Fibroblast of skin of abdomen (primary cell): ENCODE measurements at regions not wholly inside any gene's neighbourhood (a gene's known extent, or its start where the extent isn't known, plus 50 kb on each side); places are given as distances from the start of the nearest gene placed in this dataset.

ENCODE experiments used
- DNase-seq: peaks from one replicate; pipeline ENCODE4 v3.0.0-alpha.2; 2013

DNA sequence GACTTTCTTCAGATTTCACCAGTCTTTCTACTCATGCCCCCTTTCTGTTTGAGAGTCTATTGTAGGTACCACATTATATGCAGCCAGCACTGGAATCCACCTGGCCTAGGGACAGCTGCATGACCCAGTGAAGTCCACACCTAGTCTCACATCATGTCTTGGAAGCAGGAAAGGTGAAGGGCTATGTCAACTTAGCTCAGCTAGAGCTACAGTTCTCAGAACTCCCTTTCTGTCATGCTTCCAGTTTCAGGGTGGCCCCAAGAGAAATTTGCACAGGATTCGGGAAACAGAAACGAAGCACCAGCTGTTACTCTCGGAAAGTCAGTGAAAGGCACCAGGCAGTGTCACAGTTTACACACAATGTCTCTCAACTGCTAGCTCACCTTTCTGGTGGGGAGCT, 51.6 kb upstream of the NLRP1 start:
- no peak for DNase-seq

DNA sequence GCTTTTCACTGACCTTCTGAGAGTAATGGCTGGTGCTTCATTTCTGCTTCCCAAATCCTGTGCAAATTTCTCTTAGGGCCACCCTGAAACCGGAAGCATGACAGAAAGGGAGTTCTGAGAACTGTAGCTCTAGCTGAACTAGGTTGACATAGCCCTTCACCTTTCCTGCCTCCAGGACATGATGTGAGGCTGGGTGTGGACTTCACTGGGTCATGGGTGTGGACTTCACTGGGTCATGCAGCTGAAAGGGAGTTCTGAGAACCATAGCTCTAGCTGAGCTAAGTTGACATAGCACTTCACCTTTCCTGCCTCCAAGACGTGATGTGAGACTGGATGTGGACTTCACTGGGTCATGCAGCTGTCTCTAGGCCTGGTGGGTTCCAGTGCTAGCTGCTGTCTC, 54.3 kb upstream of the NLRP1 start:
- DNase-seq: no peak

DNA sequence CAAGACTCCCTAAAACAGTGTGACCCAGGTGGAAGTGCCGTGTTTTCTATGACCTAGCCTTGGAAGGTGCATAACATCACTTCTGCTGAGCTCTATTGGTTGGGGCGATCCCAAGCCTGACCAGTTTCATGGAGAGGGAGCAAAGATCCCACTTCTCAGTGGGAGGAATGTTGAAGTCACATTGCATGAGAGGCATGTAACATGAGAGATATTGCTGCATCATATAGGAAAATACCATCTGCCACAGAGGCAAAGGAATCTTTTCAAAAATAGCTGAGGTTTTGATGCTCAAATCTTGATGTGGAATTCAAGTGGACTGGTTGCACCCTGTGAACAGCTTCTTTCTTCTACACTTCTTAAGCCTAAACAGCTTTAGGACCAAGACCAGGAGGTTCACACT, 56.4 kb upstream of the NLRP1 start:
- DNase-seq: no peak

DNA sequence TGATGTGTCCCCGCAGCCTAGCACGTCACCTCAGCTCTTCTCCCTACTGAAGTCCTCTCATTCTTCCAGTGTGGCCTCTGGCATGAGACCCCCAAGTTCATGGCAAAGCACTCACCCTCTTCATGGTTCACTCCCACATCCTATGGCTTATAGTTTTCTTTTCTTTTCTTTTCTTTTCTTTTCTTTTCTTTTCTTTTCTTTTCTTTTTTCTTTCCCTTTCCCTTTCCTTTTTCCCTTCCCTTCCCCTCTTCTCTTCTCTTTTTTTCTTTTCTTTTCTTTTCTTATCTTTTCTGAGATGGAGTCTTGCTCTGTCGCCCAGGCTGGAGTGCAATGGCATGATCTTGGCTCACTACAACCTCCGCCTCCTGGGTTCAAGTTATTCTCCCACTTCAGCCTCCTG, 58.4 kb upstream of the NLRP1 start:
- DNase-seq: no peak

DNA sequence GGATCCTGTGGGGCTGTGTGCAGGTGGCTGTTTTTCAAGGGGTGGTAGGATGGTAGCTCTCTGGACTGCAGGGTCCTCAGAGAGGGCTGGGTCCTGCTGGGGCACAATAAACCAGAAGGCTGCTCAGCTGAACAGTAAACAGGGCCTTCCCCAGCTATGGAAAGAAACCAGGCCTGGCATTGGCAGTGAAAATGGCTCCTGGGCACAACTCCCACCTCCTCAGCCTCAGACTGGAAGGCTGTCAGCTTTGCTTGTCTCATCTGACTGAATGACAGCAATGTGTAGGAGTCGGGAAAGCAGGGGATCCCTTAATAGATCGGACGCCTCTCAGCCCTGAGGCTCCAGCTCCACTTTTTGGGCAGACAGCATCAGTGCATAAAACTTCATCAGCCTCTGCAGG, 59.8 kb upstream of the NLRP1 start:
- DNase-seq: no peak

DNA sequence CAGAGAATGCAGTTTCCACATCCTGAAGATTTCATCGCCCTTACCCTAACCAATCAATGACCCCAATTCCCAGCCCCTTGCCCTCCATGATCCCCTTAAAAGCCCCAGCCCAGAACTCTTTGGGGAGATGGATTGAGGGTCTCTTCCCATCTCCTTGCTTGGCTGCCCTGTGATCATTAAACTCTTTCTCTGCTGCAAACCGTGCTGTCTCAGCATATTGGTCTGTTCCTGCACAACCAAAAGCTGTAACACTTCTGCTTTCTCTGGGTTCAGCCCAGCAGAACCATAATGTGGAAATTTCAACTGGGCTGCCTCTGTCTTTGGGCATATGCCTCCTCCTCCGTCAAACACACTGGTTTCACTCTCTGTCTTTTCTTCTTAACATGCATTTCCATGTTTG, 67.0 kb upstream of the NLRP1 start:
- DNase-seq: no peak

DNA sequence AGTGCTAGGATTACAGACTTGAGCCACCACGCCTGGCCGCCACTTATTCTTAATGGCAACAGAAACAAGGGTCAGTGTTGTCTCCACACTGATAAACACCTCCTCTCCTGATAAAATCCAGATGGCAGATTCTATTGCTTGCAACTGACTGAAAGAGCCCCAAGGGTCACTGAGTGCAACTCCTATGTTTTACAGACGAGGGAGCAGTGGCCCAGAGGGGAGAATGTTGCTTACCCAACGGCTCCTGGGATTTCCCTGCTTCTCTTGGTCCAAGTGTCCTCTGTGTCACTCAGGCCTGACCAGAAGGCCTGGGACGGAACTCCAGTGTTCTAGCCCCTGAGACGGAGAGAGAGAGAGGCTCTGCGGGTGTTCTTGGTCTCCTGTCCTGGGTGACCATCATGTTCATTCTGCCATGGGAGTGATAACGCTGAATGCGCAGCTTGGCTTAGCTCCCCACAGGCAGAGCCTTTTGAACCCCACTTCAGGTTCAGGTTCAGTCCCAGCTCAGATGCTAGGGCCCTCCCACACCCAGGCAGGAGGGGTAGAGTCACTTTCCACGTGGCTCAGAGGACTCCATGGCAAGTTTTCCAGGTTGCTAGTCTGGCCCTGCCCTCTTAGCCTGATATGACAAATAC, 77.3 kb upstream of the NLRP1 start:
- DNase-seq: no peak

DNA sequence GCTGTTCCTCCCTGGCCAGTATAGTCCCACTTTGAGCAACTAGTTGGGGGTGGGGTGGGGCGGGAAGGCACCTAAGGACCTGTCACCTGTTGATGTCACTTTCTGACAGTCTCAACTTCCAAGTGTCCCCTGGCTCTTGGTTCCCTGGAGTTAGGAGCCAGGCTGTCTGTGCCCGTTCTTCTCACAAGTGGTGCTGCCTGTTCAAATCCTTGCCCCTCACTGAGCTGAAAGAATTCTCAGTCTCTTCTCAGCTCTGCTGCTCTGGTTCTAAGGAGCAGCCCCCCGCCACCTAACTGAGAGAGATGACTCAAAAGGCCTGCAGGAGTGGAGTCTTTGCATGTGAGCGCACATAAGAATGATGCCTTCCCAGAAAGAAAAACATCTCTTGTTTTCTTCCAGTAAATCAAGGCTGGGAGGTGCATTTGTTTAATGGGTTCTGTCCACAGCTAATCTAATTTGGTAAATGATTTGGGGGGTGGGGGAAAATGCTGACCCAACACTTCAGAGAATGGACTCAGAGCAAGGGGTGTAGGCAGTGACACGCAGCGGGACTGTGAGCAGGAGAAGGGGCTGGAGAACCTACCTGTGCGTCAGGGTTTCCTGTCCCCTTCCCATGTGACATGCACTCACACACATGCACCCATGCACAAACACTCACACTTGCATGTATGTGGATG, 78.2 kb upstream of the NLRP1 start:
- DNase-seq: no peak

DNA sequence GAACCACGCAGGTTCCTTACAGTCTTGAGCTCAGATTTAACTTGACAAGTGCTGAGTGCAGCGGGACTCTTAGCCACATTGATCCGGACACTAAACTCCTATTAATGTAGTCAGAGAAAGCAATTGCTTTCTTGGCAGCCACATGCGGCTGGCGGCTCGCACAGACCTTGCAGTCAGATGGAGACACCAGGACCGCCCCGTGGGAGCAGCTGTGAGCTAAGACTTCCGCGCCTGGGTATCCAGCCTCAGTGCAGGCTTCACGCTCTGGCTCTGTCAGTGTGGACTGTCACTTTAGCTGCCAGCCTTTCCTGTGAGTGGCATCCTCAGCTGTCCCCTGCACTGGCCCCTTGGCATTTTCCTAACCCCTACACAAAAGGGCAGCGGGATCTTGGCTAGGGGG, 80.9 kb upstream of the NLRP1 start:
- DNase-seq: no peak

DNA sequence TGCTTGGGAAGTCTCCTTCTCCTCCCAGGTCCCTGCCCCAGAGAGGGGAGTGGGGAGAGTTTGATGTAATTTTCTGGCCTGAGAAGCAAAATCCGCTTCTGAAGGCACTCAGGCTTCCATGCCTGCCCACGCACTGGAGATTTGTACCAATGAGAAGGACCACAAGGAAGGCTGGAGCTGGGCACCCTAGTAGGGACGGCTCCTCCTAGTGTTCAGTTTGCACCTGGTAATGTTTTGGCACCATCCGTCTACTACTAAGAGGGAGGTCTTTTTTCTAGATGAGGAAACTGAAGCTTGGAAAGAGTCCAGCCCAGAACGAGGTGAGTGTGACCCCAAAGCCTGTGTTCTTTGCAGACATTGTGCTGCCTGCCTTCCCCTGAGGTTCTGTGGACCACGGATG, 83.6 kb upstream of the NLRP1 start:
- DNase-seq: no peak

DNA sequence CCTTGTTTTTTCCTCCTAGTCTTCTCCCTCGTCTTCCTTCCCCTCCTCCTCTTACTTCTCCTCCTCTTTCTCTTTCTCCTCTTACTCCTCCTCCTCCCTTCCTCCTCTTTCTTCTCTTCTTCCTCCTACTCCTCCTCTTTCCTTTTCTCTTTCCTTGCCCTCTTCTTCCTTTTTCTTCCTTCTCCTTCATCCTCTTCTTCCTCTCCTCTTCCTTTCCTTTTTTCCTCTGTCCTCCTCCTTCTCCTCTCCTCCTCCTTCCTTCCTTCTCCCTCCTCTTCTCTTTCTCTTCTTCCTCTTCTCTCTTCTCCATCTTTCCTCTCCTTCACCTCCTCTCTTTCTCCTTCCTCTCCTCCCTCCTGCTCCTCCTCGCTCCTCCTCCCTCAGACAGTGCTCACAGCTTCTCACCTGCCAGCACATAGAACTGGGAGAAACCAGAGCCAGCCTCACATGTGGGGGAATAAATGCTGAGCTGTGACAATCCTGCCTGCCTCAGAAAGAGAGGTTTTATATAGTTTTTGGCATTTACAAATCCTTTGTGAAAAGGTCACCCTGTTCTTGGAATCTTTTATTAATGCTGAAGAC, 84.3 kb upstream of the NLRP1 start:
- no peak for DNase-seq

DNA sequence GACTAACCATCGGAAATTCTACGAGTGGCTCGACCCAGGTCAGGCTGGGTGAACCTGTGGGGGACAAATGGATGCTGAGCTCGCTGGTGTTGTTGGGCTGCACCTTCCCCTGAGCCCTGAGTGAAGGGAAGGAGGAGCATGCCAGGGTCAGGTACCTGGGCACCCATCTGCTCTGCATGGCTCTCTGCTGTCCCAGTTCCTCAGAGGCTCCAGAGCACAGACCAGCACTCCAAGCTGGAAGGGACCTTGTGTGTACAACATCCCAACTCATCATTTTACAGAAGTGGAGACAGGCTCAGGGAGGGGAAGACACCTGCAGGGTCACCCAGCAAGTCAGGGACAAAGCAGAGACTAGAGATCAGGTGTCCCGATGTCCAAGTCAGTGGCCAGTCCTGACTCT, 84.9 kb upstream of the NLRP1 start:
- DNase-seq: no peak

DNA sequence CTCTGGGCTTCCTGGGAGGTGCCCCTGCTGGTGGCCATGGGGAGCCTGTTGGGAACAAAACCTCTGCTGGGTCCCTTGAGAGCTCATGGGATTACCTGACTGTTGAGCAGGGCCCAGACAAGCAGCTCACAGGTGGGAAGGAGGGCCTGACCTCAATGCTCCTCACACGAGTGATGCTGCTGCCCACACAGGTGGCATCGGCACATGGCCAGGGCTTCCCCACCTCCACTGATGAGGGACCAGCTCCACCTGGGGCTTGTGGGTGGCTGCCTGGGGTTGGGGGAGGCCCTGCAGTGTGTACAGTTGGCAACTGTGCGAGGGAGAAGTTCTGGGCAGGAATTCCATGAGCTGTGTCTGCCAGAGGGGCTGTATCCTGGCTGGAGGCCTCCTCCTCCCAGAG, 87.8 kb upstream of the NLRP1 start:
- DNase-seq: no peak

DNA sequence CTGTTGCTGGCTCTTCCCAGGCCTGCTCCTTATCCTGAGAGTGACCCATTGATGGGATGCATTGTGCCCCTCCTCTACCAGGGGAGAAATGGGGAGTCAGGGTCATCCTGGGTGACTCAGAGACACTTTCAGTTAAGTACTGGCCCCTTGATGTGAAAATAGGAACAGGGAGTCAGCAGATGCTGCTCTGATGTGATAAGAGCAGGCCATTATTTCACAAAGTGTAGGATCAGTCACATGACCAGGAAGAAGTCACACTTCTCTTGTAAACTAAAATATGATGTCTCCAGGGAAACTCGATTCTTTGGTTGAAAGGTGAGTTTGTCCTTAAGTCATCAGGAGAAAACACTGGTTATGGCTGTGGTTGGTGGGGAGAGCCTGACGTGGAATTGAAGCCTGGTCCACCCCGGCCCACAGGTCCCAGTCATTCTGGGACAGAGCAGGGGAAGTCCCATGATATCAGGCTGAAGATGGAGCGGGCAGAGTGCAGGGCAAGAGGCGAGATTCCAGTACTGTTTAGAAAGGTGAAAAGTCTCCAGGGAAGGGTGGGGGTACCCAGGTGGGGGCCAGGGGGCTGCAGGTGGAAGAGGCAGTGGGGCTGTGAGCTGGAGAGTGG, 88.6 kb upstream of the NLRP1 start:
- no peak for DNase-seq

DNA sequence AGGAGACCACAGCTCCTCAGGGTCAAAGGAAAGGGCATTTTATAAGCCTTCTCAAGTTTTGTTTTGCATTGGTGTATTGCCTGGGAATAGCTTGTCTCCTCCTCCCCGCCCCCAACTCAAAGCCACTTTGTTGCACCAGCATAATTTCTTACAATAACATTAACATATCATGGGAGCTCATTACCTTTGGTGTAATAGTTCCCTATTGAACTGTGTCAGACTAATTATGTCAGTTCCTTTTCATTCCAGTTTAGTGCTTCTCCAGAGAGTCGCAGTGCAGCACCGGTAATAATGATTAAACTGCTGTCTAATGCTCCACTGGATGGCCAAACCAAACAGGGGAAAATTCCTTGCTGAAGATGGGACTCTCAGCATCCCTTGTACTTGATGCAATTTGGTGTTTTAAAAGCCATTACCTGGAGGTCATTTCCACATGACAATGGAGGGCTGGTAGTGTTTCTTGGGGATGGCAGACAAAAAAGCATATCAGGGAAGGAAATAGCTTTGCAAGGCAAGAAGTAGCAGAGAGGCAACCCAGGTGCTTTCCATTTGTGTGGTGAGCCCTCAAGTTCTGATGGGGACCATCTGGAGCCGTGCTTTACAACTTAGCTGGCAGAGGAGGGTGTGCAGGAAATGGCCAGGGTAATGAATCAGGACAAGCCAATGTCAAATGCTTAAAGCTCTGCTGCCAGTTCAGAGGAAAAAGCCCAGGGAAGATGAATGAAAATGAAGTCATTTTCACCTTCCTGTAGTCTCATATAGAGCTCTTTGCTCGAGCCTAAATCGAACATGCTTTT, 91.5 kb upstream of the NLRP1 start:
- no peak for DNase-seq

DNA sequence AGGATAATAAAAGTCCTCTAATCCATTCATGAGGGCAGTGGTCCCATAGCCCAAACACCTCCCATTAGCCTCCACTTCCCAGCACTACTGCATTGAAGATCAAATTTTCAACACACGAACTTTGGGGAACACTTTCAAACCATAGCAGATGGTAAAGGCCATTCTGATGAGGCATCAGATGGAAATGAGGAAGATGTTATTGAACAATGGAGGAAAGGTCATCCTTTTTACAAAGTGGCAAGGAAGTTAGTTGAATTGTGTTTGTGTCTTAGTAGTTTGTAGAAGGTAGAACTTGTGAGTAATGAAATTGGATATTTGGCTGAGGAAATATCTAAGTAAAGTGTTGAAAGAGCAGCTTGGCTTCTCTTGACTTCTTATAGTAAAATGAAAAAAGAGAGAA, 93.3 kb upstream of the NLRP1 start:
- DNase-seq: no peak

DNA sequence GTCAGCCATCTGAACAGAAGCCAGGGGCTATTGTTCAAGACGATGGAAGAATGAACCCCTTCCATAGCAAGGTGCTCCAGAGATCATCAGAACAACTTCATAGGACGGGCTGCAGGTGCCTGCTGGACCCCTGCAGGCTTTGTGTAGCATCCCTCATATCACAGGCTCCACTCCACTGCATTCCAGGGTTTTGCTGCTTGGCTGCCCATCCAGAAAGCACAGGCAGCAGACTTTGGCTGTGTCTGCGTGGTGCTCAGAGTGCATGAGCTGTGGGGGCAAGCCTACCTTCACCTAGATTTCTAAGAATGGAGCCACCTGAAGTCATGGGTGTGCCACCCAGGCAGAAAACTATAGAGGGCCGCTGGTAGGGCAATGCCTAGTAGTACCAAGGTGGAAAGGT, 93.9 kb upstream of the NLRP1 start:
- DNase-seq: no peak

DNA sequence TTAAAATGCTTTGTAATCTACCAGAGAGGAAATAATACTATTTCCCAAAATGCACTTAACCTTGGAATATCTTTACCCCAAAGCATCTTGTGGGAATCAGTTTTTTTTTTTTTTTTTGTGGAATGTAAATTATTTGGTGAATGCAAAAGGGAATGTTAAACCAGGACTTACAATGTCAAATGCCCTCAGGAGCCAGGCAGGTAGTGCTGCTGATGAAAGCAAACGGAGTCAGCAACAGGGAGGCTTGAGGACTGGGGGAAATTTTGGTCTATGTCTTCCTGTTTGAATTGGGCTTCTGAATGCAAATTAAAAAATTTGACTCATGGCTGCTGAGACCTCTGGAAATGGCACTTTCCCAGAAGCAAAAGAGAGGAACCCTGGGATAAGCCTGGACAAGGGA, 96.5 kb upstream of the NLRP1 start:
- no peak for DNase-seq

DNA sequence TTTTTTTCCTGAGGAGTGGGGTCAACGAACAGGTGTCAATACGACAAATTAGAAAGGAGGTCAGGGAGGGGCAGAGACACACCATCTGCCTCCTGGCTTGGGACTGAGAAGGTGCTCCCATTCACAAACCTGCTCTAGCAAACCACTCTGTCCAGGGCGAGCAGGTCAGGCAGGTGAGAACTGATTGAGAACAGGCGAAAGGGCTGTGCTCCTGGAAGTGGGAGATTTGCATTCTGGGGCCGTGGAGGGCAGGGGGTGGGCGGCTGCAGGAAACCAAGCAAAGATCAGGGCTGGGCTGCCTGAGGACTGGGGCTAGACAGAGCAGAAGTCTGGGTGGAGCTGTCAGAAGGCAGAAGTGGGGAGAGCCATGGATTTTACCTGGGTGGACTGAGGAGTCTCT, 98.9 kb upstream of the NLRP1 start:
- no peak for DNase-seq

DNA sequence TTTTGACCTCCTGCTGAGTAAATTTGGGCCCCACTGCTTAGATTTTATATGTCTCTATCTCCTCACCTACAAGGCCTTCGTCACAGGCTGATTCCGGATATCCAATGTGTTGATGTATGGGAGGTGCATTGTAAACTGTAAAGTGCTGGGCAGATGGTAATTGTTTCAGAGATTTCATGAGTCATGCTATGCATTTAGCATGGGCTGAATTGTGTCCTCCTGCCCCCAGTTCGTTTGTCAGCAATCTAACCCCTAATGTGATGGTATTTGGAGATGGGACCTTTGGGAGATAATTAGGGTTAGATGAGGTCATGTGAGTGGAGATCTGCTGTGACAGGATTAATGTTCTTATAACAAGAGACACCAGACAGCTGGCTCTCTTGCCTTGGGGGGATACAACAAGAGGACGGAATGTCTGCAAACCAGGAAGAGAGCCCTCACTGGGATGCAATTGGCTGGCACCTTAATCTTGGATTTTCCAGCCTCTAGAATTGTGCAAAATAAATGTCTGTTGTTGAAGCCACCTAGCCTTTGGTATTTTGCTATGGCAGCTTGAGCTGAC, 101.8 kb upstream of the NLRP1 start:
- DNase-seq: no peak

DNA sequence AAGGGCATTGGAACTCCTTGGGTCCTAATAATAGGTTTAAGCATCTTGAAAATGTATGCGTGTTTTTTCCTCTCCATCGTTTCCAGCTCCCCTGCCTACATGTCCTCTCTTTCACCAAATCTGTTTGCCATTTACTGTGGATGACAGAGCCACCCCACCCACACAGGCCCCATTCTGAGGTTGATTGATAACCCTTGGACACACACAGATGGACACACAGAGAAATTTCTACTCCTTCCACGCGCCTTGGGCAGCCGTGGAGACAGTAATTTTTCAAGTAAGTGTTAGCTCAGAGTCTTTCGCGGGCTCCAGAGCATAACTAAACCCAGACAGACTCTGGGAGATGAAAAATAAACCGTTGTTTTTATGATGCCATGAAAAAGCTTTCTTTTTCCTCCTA, 103.3 kb upstream of the NLRP1 start:
- no peak for DNase-seq

DNA sequence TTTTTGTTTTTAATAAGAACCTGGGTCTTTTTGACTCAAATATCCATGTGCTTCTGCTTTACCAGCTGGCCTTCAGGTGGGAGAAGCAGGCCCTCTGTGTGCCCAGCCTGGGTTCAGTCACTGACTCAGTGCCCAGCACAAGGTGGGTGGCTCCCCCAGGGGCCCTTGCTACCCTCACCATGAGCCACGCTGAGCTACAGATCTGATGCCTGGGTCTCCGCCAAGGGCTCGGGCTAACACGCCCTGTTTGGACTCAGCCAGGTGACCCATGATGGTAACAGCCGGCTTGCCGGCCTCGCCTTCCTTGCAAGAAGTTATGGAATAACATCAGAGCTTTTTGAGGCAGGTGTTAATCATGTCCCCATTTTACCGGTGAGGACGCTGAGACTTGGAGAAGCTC, 109.5 kb upstream of the NLRP1 start:
- DNase-seq: no peak

DNA sequence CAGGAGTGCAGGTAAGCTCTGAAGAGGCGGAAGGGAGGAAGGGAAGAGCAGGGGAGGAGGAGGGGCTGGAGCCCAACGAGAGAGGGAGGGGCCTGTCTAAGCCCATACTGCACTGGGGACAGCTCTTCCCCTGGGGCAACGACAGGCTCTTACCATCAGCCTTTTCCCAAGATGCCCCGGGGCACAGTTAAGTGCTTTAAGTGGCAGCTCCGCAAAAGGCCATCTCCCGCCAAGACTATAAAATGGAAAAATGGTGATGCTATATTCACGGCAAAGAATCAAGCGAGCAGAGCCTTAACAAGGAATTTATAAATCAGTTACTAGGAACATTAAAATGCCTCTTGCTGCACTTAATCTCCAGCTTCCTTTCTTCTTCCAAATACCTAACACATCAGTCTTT, 110.2 kb upstream of the NLRP1 start:
- no peak for DNase-seq
